Osteoblast (primary cell): ENCODE measurements at regions not wholly inside any gene's neighbourhood (a gene's known extent, or its start where the extent isn't known, plus 50 kb on each side); places are given as distances from the start of the nearest gene placed in this dataset.

Experiments
- DNase-seq: peaks from one replicate; pipeline ENCODE4 v3.0.0; 2011; ENCODE audit warnings: low spot score, mixed read lengths; ENCODE audit not compliant: insufficient read length; ENCODE audit errors: missing footprints
- H2AFZ ChIP-seq: 2 replicates; pipeline ENCODE4 v1.6.0; 2011; ENCODE audit warnings: mild to moderate bottlenecking, low read length
- H3K27ac ChIP-seq: 2 replicates; pipeline ENCODE4 v1.5.1; 2011; ENCODE audit warnings: mild to moderate bottlenecking, low read depth, low read length, moderate library complexity
- H3K27me3 ChIP-seq: 2 replicates; pipeline ENCODE4 v1.6.0; 2012; ENCODE audit warnings: mild to moderate bottlenecking, control low read depth, inconsistent platforms, low read length, moderate library complexity; ENCODE audit not compliant: insufficient read depth
- H3K36me3 ChIP-seq: 2 replicates; pipeline ENCODE4 v1.5.1; 2011; ENCODE audit warnings: mild to moderate bottlenecking, low read length, control low read depth, moderate library complexity; ENCODE audit not compliant: insufficient read depth
- H3K4me1 ChIP-seq: 2 replicates; pipeline ENCODE4 v1.5.1; 2011; ENCODE audit warnings: mild to moderate bottlenecking, low read length, control low read depth, moderate library complexity; ENCODE audit not compliant: insufficient read depth
- H3K4me2 ChIP-seq: 2 replicates; pipeline ENCODE4 v1.6.0; 2011; ENCODE audit warnings: mild to moderate bottlenecking, low read length; ENCODE audit not compliant: insufficient read depth
- H3K4me3 ChIP-seq: fragments of 200-600 bp; sonication (generic); 3 replicates; pipeline ENCODE4 v1.5.1; 2012; ENCODE audit warnings: mild to moderate bottlenecking, low read length, inconsistent platforms; ENCODE audit not compliant: insufficient read depth
- H3K79me2 ChIP-seq: 2 replicates; pipeline ENCODE4 v1.6.0; 2012; ENCODE audit warnings: mild to moderate bottlenecking, low read length, control low read depth, inconsistent platforms; ENCODE audit not compliant: insufficient read depth
- H3K9me3 ChIP-seq: 2 replicates; pipeline ENCODE4 v1.5.1; 2011; ENCODE audit warnings: low read depth, low read length, control low read depth
- H4K20me1 ChIP-seq: 2 replicates; pipeline ENCODE4 v1.6.0; 2012; ENCODE audit warnings: mild to moderate bottlenecking, low read length, control low read depth; ENCODE audit not compliant: insufficient read depth
- TF ChIP-seq, protein P1 (sequence below): IDR thresholded peaks from 2 replicates; pipeline ENCODE4 v1.5.1; 2011; ENCODE audit warnings: mild to moderate bottlenecking, low read depth, low read length, moderate library complexity; ENCODE audit errors: extremely low read depth

- TF ChIP-seq, protein P1, sequence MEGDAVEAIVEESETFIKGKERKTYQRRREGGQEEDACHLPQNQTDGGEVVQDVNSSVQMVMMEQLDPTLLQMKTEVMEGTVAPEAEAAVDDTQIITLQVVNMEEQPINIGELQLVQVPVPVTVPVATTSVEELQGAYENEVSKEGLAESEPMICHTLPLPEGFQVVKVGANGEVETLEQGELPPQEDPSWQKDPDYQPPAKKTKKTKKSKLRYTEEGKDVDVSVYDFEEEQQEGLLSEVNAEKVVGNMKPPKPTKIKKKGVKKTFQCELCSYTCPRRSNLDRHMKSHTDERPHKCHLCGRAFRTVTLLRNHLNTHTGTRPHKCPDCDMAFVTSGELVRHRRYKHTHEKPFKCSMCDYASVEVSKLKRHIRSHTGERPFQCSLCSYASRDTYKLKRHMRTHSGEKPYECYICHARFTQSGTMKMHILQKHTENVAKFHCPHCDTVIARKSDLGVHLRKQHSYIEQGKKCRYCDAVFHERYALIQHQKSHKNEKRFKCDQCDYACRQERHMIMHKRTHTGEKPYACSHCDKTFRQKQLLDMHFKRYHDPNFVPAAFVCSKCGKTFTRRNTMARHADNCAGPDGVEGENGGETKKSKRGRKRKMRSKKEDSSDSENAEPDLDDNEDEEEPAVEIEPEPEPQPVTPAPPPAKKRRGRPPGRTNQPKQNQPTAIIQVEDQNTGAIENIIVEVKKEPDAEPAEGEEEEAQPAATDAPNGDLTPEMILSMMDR, result no peak
- H3K4me1 ChIP-seq, result no peaks in the 10 kb centered on the region
- no peaks in the 10 kb centered on the region for H3K9me3 ChIP-seq
- H3K79me2 ChIP-seq, result no peaks in the 10 kb centered on the region
- no peak overlapping the region for H3K4me3 ChIP-seq
- H2AFZ ChIP-seq, result no peak overlapping the region
- H3K4me2 ChIP-seq, result no peak overlapping the region
- DNase-seq, result no peak
- no peaks in the 10 kb centered on the region for H4K20me1 ChIP-seq
- no peaks in the 10 kb centered on the region for H3K27me3 ChIP-seq
- no peaks in the 10 kb centered on the region for H3K36me3 ChIP-seq
- H3K27ac ChIP-seq, result no peak overlapping the region
Observed at GRCh38 chr14:76575108-76575507, 186.2 kb upstream of the VASH1 start.

- H3K27ac ChIP-seq, result no peak overlapping the region
- no peak overlapping the region for H3K4me3 ChIP-seq
- H4K20me1 ChIP-seq, result no peaks in the 10 kb centered on the region
- no peak for DNase-seq
- no peaks in the 10 kb centered on the region for H3K36me3 ChIP-seq
- H3K4me2 ChIP-seq, result no peak overlapping the region
- no peak overlapping the region for H2AFZ ChIP-seq
- H3K79me2 ChIP-seq, result no peaks in the 10 kb centered on the region
- H3K27me3 ChIP-seq, result no peaks in the 10 kb centered on the region
- H3K9me3 ChIP-seq, result no peaks in the 10 kb centered on the region
- H3K4me1 ChIP-seq, result no peaks in the 10 kb centered on the region
- TF ChIP-seq, protein P1, result no peak
Observed at GRCh38 chr14:76576047-76576741, 185.1 kb upstream of the VASH1 start.

DNA sequence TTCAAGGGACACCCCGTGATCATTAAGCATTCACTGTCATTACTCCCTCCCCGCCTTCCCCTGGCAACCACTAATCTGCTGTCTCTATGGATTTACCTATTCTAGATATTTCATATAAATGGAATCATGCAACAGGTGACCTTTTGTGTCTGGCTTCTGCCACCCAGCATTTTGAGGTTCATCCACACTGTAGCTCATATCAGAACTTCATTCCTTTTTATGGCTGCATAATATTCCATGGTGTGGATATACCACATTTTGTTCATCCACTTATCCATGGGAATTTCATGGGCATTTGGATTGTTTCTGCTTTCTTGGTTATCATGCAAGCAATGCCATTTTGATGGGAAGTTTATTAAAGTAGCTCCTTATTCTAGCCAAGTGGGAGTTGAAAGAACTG is 184.2 kb upstream of the VASH1 start:
- Histone ChIP-seq H3K4me1 (no peaks in the 10 kb centered on the region), H3K27ac (no peak overlapping the region), H3K4me3 (no peak overlapping the region), H3K9me3 (no peaks in the 10 kb centered on the region), H3K79me2 (no peaks in the 10 kb centered on the region), H3K36me3 (no peaks in the 10 kb centered on the region), H2AFZ (no peak overlapping the region), H4K20me1 (no peaks in the 10 kb centered on the region), H3K27me3 (no peaks in the 10 kb centered on the region), H3K4me2 (no peak overlapping the region)
- TF ChIP-seq, protein P1, result no peak
- no peak for DNase-seq

DNA sequence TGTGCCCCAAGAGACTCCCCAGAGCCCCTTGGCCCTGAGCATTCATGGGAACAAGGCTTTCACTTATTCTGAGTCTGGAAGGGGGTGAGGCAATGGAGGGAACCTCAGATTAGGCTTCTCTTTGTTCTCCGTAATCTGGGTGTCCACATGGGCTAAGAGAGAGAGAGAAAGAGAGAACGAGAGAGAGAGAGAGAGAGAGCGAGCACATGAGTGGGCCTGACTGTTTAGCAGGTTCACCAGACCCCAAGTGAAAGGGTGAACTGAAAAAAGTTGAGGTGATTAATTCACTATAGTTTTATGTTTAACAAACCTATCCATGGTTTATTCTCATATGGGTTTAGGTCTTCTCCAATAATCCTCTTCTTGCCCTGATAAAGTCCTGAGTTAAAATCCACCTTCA is 183.4 kb upstream of the VASH1 start:
- H3K79me2 ChIP-seq, result no peaks in the 10 kb centered on the region
- no peak for DNase-seq
- no peak overlapping the region for H2AFZ ChIP-seq
- no peak overlapping the region for H3K4me3 ChIP-seq
- no peaks in the 10 kb centered on the region for H3K36me3 ChIP-seq
- no peaks in the 10 kb centered on the region for H3K27me3 ChIP-seq
- H3K9me3 ChIP-seq, result no peaks in the 10 kb centered on the region
- H3K27ac ChIP-seq, result no peak overlapping the region
- H3K4me1 ChIP-seq, result no peaks in the 10 kb centered on the region
- no peaks in the 10 kb centered on the region for H4K20me1 ChIP-seq
- TF ChIP-seq, protein P1, result no peak
- no peak overlapping the region for H3K4me2 ChIP-seq
